ENCODE measurements at regions not wholly inside any gene's neighbourhood (a gene's known extent, or its start where the extent isn't known, plus 50 kb on each side); places are given as distances from the start of the nearest gene placed in this dataset.

DNA sequence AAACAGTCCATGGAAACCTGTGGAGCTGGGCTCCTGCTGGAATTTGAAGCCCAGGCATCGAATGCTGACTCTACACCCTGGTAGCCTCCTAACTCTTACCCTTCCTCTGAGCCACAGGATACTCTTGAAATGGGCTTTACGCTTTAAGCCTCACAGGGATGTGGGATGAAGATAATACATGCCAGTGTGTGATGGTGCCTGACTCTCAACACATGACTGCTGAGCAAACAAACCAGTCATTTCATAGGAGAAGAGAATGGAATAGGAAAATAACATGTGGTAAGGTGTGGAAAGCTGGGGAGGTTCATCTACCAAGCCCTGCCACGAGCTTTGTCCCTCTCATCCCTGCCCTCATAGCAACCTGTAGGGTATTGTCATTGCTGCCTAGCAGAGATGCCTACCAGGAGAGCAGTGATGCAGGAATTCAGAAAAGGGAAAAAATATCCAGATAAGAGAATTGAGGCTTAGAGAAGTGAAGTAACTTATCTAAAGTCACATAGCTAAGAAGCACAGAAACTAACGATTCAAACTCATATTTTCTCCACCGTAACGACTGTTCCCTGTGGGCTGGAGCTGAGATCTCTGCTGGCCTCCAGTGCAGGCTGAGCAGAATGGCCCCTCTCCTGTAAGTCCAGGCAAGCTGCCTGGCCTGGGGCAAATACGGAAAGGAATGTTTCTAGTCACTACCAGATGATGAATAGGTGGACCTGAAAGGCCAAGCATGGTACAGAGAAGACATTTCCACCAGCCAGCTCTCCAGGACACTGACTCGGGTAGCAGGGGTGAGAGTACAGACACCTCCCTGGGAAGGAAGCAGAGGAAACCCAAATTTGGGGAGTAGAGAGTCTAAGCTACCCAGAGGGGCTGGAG, 90.2 kb upstream of the DUSP5 start:
- TF ChIP-seq POLR2A (IDR thresholded peaks at IDR 0.05; ENCODE audit: low read length) (no peak), GATA1 (IDR thresholded peaks at IDR 0.05; ENCODE audit: low read depth, low read length) (no peak)

Data from erythroblast (primary cell).